ENCODE measurements at regions not wholly inside any gene's neighbourhood (a gene's known extent, or its start where the extent isn't known, plus 50 kb on each side); places are given as distances from the start of the nearest gene placed in this dataset.
"Not testable (repeated sequence)": the region's sequence is repeated elsewhere in the genome, so short reads cannot be mapped to it uniquely, and the experiment has no call there.

DNA sequence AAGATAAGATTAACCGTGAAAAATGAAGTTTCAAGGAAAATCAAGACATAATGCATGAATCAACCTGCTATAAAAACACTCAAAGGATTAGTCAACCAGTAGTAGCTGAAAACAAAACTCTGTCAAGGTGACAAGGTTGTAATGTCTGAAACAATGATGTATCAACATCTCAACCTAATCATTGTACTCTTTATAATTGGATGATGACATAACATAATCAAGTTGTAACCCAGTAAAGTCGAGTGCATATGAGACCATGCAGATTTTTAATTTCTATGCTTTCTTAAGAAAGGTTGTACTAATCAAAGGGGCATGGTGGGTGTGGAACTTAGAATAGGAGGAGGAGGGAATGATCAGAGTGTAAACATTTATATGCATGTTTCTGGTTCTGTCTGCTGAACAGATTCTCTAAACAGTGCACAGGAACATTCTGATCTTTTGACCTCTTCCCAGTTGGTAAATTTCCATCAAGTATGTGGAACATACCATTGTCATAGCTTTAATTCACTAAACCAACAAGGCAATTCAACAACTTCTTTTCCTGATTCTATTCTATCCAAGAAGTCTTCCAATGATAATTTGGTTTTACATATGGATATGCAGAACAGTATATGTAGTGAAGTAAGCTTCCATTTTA lies 253.7 kb downstream of the TTC6 start:
- DNase-seq: no peak

DNA sequence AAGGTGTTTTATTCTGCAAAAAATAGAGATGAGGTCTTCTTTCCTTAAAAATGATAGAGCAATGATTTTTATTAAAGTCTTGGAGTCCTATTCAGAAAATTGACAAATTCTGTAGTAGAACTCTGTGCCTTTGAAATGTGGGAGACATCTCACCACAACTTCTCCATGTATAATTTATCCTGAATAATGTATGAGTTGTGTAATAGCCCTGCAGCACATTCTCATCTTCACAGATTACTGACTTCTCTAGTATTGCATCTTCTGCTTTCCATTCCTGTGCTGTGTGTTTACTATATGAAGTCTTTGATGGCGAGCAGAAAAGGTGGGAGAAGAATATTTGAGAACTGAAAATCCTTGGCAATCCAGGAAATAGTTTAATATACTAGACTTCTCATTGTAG lies 255.6 kb downstream of the TTC6 start:
- DNase-seq: no peak

DNA sequence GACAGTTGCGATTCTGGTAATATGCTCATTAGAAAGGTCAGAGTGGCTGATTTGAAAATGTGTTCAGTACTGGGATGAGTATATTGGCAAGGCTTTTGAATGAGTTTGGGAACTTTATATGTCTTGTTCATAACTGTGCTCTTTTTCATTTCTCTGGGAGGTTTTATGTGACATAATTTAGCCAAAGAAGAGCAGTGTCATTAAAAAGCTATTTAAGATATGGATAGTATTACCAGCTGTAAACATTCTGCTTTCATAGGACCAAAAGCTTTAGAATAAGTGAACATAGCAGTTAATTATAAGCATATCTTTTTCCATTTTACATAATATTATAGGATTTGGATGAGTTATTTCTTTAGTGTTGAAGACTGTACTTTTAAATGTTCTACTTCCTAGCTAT lies 260.4 kb downstream of the TTC6 start:
- DNase-seq: no peak

DNA sequence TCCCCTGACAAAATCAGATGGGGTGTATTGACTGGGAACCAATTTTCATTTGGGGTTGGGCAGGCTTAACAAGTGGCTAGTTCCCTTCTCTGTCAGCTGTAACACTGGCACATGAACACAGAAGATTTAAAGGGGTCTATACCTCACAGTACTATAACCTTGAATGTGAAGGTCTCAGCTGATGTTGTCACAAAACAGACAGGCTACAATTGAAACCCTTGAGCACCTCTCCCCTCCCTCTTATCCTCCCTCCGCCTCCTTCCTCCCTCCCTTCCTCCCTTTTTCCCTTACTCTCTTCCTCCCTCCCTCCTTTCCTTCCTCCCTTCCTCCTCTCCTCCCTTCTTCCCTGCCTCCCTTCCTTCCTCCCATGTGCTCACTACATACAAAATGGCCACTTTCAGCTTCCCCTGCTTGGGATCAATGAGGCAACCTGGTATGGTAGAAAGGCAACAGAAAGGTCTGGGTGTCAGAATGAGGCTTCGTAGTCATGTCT lies 262.4 kb downstream of the TTC6 start:
- DNase-seq: no peak

DNA sequence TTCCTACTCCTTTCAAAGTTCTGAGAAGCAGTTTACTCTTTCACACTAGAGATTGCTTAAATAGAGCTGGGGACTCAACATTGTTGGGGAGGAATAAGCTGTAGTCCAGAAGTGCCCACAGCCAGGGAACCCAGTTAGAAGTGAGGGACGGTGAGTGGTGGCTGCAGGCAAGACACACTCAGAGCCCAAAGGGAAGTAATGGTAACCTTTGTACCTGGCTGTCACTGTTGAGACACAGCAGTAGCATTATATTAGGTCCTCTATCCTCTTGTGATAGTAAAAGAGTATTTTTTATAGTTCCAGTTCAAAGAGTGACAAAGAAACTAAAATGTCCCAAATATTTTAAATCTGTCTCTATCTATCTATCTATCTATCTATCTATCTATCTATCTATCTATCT lies 263.3 kb downstream of the TTC6 start:
- DNase-seq: no peak

GRCh38 chr14:37859177-37859576 lies 263.7 kb downstream of the TTC6 start:
- no peak for DNase-seq

DNA sequence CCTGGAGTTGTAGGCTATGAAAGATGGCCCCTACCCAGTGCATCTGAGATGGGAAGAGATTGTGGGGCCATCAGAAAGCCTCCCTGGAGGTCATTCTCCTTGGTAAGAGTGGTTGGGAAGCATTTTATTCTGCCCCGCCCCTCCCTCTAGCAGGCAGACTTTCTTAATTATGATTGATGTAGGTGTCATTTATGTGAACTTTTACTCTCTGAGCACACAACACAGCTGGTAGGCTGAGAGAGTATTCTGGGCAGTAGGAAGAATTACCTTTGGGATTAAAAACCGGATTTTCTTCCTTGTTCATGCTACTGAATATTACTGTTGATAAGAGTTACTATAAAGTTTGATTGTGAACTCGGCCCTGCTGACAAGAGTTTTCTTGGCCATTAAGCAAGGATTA lies 266.8 kb downstream of the TTC6 start:
- DNase-seq: no peak

DNA sequence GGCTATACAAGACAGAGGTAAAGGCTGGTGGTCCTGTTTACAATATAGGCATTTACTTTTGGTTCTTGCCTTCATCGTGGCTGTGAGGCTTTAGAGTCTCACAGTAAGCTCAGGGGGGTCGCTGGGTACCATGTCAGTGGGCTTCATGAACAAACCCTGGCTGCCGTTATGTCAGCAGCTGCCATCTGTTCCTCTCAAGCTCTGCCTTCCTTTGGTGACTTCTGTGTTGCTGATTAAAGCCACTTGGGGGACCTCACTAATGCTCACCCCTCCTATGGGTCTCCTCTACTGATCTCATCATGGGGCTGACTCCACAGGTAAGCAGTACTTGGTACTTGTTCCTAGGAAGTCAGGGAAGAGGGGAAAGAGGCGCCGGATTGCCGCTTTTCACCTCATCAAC lies 268.7 kb downstream of the TTC6 start:
- DNase-seq: no peak

DNA sequence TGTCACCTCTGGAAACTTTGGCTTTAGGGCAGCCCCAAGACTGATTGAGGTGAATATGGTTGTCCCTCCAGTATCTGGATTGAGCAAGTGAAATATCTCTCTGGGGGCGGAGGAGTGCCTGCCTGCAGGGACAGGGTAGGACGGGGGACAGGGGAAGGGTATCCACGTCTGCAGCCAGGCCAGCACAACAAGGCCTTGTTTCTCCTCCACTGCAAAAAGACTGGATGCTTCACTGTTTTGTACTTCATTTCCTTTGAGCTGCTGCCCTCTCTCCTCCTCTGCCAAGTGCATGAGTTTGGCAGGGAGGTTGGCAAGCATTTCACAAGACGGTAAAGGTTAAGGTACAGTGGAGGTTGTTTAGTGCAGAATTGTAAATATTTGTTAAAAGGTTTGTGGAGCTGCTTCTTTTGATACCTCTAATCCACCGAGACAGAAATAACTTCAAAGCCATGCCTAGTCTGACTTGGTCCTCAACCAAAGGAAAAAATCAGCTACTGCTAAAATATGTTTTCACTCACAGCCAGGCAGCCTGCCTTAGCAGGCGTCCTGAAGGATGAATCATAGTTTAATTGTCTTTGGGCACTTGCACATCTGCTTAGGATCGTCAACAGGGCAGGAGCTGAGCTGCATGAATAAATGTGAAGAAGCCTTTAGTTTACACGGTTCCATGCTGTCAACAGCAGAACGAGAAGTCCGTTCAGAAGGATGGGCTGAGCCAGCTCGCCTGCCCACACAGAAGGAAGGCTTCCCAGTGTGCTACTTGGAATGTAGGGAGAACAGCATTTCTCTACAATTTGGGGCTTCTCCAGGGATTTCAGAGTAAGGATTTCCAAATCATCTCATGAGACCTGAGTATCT lies 269.7 kb downstream of the TTC6 start:
- DNase-seq: no peak

GRCh38 chr14:37865719-37866549 lies 270.5 kb downstream of the TTC6 start:
- no peak for DNase-seq

DNA sequence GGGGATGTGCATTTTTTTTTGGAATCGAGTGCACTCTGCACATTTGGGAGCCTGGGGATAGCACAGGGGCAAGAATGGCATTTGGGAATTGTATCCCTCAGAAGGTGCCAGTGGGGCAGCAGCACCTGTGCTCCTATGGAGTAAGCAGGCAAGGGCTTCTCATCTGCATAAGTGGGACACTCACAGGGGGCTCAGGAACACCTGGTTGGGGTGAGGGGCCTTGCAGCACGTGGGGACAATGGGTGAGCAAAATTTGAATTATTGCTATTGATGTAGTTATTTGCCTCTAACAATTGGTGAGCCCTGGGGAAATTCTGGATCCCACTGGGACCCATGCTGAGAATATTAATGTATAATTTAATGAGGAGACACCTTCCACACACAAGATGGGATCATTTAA lies 274.2 kb downstream of the TTC6 start:
- no peak for DNase-seq

GRCh38 chr14:37870170-37870569 lies 274.7 kb downstream of the TTC6 start:
- DNase-seq: no peak

DNA sequence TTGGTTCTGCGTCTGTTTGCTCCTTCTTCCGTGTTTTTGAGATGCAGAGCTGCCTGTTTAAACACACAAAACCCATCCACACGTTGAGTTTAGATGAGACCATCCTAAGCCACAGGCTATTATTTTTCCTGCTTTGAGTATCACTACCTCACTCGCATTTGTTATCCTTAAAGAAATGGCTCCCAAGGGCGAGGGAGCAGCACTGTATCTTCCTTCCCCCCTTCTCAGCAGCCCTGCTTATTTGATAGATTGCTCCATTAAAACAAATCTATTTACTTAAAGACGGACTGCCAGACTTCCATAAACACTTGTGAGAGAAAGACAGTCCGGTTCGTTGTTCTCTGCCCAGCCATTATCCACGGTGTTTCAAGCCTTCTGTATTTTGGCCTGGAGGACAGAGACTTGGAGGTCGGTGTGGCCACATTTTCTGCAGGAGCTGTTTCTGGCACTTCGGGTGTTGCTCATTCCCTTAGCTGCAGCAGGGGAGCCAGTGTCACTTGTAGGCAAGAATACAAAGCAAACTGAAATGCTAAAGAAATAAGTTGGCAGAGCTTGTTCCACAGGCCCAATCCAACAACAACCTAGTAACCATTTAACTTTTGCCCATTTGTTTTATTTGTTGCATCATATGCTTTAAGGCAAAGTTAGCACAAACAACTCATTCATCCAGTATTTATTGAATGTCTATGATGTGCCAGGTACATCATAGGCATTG lies 275.4 kb downstream of the TTC6 start:
- DNase-seq: no peak

DNA sequence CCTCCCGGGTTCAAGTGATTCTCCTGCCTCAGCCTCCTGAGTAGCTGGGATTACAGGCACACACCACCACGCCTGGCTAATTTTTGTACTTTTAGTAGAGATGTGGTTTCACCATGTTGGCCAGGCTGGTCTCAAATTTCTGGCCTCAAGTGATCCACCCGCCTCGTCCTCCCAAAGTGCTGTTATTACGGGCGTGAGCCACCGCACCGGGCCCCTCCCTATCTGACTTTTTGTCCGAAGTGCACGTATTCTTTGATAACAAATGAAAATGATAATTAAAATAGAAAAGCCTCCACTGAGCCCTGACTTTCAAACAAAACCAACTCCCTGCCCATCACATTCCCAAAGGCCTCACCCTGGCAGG lies 278.6 kb downstream of the TTC6 start:
- not testable (repeated sequence) for DNase-seq

- peak; percentile 42 for DNase-seq
These were observed 279.1 kb downstream of the TTC6 start for GRCh38 chr14:37874429-37875109.

- DNase-seq: no peak
These were observed 292.8 kb downstream of the TTC6 start for GRCh38 chr14:37888234-37888633.

GRCh38 chr14:37889087-37889486 lies 293.7 kb downstream of the TTC6 start:
- DNase-seq: no peak

GRCh38 chr14:37890095-37890494 lies 294.7 kb downstream of the TTC6 start:
- no peak for DNase-seq

DNA sequence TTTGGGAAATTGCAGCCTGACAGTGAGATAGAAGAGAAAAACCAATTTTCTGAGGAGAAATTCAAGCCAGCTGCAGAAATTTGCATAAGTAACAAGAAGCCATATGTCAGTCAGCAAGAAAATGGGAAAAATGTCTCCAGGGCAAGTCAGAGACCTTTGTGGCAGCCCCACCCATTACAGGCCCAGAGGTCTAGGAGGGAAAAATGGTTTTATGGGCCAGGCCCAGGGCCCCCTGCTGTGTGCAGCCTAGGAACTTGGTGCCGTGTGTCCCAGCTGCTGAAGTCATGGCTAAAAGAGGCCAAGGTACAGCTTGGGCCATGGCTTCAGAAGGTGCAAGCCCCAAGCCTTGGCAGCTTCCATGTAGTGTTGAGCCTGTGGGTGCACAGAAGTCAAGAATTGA lies 296.1 kb downstream of the TTC6 start:
- not testable (repeated sequence) for DNase-seq

DNA sequence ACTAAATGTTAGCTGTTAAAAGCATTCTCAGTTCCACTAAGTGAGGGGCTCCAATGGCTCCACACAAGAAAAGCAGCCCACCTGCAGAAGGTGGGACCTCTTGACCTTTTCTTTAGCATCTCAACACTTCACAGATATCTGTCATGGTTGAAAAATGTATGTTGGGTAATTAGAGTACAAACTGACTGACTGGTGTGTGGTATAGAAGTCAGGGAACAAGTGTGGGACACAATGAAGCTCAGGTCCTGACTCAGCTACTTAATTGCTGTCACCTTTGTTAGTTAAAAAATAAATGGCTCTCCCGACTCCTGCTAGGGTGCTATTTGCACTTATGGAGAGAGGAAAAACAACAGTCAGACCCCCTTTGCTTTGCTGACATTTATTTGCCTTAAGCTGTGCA lies 299.0 kb downstream of the TTC6 start:
- no peak for DNase-seq

- DNase-seq: no peak
These were observed 303.9 kb downstream of the TTC6 start for GRCh38 chr14:37899365-37899764.

DNA sequence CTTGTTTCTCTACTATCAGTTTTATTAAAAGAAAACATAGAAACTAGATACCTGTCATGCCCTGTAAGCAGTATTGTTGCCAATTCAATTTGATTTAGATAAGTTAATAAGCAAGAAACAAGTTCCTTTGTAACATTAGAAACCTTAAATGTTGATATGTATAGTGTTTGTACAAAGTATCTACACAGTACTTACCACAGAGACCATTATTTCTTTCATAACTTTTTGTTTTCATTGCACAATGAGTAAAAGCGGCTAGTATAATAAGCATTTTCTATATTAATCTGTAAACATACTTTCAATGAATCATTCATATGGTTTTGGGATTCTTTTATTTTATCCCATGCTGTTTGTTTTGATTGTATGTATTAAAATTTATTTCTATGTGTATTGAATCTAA lies 305.1 kb downstream of the TTC6 start:
- no peak for DNase-seq

All from NCI-H524 treated with DMSO at 0.1 percent for 48 hours (cell line).